AG08395 (cell line): ENCODE measurements at regions not wholly inside any gene's neighbourhood (a gene's known extent, or its start where the extent isn't known, plus 50 kb on each side); places are given as distances from the start of the nearest gene placed in this dataset.
A peak's percentile ranks its signal among the peaks of the same experiment; 100 is the strongest.

ENCODE experiments used
- DNase-seq: peaks from one replicate; pipeline ENCODE4 v3.0.0; 2012; ENCODE audit warnings: mixed read lengths, low spot score

- no peak for DNase-seq
Observed at GRCh38 chr6:23311211-23311610, 741.8 kb downstream of the HDGFL1 start.

GRCh38 chr6:23316131-23316530, 746.8 kb downstream of the HDGFL1 start:
- DNase-seq = no peak

DNA sequence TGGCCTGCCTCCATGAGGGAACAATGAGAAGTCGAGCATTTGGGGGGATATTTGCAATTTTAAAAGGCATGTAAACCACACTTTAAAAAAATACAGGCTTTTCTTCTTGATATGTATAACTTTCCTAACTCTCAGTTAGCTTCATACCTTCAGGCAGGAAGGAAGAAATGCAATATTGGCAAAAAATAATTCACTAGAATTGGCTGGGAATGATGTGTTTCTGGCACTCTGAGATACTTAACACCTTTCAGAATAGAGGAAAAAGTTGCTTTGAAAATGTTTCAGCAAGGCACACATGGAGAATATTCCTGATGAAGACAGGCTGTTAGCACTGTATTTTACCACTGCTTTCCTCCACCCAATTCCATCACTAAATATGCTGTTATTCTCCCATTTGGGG, 747.6 kb downstream of the HDGFL1 start:
- DNase-seq = no peak

- no peak for DNase-seq
Observed at GRCh38 chr6:23319582-23319981, 750.2 kb downstream of the HDGFL1 start.

GRCh38 chr6:23320471-23321015, 751.2 kb downstream of the HDGFL1 start:
- no peak for DNase-seq

GRCh38 chr6:23323897-23324296, 754.5 kb downstream of the HDGFL1 start:
- DNase-seq = no peak

DNA sequence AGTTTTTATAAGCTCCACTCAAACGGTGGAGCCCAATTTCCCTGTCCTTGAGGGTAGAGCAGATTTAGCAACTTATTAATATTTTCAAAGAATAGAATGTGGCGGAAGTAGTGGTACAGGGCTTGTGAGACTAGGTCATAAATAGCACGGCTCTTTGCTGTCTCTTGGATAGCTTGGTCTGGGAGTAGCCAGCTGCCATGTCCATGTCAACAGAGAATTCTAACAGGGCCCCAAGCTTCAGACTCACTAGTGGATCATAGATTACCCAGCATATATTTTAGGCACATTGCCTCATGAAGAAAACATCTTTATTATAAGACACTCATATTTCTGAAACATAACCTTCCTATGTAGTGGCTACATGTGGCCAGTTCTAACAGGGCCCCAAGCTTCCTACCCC, 755.7 kb downstream of the HDGFL1 start:
- no peak for DNase-seq

DNA sequence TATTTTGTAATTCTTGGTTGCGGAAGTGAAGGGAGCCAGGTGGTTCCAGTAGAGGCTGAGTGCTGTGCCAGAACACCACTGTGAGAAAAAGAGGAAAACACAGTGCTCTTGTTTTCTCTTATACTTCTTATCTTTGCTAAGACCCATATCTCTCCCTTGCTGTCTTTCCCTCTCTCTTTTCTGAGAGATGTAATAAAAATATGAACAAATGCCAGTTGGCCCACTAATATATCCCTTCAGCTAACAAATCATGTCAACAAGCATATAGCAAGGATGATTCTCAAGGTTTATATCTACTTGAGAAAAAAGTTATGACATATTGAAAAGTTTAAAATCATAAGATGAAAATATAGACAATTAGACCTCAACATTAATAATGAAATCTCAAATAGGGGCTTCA, 758.3 kb downstream of the HDGFL1 start:
- no peak for DNase-seq

DNA sequence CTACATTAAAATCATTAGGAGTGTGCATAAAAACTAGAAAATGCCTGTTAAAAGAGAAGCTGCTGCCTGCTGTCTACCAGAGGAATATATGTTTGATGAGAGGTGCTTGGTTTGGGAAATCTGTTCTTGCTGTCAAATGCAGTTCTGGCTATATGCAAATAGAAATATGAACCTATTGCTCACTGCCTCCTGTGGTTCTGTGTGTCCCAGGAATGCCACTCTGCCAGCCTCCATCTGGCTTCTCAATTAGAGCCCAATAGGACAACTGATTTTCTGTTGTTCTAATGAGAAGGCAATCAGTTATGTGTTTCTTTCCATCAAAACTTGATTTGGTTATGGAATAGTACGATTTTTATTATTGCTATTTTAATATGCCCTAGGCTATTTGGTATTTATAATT, 759.7 kb downstream of the HDGFL1 start:
- no peak for DNase-seq

GRCh38 chr6:23330632-23331031, 761.3 kb downstream of the HDGFL1 start:
- no peak for DNase-seq

GRCh38 chr6:23334360-23334759, 765.0 kb downstream of the HDGFL1 start:
- DNase-seq = no peak

GRCh38 chr6:23335894-23336293, 766.5 kb downstream of the HDGFL1 start:
- no peak for DNase-seq

GRCh38 chr6:23339268-23339667, 769.9 kb downstream of the HDGFL1 start:
- DNase-seq = no peak

- DNase-seq = no peak
Observed at GRCh38 chr6:23340271-23340670, 770.9 kb downstream of the HDGFL1 start.

DNA sequence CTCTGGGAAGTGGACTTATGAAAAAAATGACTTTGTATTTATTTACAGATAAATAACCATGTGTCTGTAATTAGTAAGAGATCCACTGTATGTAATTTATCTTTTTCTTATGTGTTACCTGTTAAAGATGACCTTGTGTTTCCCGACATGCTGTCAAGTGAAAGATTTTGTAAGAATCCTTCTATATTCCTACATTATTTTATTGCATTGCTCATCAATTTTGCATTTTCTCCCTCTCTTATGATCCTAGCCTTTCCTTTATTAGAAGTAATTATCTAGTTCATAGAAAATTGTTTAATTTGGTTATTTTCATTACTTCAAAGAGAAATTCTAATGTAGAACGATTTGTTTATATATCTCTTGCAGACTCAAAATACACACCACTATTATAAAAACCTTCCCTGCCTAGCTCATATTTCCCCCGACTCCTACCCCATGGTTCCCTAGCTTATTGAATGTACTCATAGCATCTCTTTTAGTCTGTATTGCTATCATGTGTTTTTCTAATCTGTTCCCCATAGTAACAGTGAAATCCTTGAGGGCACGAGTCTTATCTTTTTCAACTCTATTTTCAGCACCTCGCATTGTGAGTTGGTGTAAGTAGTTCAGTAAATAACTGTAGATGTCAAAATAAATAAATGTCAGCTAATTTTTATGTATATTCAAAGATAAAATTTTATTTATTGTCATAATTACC, 774.4 kb downstream of the HDGFL1 start:
- DNase-seq = no peak

DNA sequence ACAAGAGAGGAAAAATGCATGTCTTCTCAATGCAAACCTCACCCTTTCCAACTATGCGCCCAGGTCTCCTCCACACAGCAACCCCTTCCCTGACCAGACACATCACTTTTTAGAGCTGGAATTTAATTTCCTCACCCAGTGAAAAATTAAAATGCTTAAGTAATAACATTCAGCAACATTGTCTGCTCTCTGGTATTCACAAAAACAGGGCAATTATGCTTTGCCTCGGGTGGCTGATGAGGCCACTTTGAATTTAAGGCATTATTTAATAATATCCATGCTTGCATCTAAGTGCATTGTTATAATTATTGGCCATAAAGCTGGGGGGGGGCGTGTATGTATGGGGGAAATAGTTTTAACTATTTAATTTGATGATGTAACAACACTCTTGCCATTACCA, 777.8 kb upstream of the NRSN1 start:
- DNase-seq = no peak

- DNase-seq = peak; percentile 83
Observed at GRCh38 chr6:23349521-23350147, 776.4 kb upstream of the NRSN1 start.

GRCh38 chr6:23350752-23351453, 775.1 kb upstream of the NRSN1 start:
- DNase-seq = no peak

GRCh38 chr6:23354004-23354403, 772.0 kb upstream of the NRSN1 start:
- no peak for DNase-seq

DNA sequence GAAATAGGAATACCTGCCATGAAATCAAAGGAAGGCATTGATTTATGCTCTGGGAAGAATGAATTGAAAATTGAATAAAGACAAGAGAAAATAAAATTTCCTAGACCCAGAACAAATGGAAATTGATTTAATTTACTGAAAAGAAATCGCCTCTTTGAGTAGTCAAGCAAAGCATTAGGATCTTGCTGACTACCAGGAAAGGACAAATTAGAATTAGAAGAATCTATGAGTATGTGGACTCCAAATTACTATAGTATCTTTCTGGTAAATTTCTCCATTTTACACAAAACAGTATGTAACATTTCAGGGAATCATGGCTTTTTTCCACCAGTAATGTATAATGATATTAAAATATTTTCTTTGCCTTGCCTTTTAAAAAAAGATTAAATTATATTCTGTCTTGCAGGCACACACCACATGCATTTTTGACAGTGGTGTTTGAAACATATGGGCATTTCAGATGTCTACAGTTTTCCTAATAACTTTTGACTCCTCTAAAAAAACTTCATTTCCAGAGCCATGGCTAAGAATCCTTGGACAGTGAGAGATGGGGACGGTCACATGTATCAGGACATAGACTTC, 768.7 kb upstream of the NRSN1 start:
- no peak for DNase-seq

GRCh38 chr6:23365732-23366131, 760.3 kb upstream of the NRSN1 start:
- DNase-seq = no peak

DNA sequence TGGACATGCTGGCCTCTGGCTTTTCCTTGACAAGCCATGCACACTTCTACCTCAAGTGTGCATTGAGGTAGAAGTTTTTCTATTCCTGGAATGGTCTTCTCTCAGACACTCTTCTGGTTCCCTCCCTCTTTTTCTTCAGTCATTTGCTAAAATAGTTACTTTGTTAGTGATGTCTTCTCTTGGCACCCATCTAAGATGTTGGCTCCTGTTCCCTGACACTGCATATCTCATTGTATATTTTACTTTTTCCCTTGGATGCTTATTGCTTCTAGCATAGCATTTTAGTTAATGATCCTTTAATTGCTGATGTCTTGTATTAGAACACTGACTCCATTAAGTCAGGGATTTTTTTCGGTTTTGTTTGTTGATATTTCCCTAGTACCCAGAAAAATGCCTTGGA, 758.7 kb upstream of the NRSN1 start:
- no peak for DNase-seq

GRCh38 chr6:23368557-23368956, 757.5 kb upstream of the NRSN1 start:
- no peak for DNase-seq
